COLO829 (cell line): ENCODE measurements at regions not wholly inside any gene's neighbourhood (a gene's known extent, or its start where the extent isn't known, plus 50 kb on each side); places are given as distances from the start of the nearest gene placed in this dataset.

Experiments
- DNase-seq: peaks from one replicate; pipeline ENCODE4 v3.0.0; 2012; ENCODE audit warnings: low spot score

DNA sequence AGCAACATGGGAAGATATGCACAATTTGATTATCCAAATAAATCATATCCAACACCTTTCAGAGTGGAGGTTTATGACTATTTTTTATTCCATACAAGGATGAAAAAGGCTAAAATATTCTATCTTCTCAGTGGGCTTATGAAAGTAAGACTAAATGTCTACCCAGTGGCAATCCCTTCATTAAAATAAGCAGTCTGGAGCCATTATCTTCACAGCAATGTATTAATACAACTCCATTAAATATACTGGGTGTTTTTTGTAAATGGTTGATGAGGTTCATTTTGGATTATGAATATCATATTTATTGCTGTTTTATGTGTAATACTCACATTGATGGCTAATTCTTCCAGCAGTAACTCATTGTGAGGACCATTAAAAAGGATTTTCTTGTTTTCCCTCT lies 352.7 kb upstream of the SOX11 start:
- DNase-seq, result no peak

DNA sequence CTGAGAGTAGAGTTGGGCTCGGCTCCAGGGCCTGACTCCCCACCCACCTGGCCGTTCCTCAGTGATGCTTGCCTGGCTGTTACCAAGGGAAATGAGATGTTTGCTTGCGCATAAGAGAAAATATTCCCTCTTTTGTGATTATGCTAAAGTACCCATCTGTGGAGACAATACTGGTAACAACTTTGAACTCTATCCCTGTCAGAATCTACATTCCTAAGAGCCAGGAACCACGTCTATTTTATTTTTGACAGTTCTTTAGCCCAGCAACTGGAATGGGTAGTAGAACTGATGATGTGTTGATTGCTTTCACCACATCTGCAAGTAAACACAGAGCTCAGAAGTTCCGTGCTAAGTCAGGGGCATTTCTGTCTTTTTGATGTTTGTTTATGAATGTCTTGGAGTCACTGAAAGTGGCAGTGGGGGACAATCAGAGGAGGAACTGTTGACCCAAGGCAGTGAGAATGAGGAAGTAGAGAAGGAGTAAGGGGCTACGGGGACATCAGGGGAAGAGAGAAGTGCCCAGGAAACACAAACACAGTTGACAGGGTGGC lies 348.3 kb upstream of the SOX11 start:
- DNase-seq, result no peak

DNA sequence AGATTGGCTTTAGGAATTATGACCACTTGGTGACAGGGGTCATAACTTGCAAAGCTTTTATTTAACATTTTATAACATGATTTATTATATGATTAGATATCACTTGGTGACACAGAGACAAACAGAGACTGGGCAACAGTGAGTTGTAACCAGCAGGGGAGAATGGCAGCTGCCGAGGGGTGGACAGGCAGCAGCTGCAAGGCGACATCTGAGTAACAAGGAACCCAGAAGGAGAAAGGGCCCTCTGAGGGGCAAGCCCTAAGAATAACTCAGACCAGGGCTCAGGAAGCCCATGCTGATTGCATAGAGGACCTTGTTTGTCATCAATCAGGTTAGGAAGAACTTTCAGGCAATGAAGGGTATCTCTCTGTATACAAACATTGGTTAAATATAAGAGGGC lies 339.9 kb upstream of the SOX11 start:
- DNase-seq, result no peak

DNA sequence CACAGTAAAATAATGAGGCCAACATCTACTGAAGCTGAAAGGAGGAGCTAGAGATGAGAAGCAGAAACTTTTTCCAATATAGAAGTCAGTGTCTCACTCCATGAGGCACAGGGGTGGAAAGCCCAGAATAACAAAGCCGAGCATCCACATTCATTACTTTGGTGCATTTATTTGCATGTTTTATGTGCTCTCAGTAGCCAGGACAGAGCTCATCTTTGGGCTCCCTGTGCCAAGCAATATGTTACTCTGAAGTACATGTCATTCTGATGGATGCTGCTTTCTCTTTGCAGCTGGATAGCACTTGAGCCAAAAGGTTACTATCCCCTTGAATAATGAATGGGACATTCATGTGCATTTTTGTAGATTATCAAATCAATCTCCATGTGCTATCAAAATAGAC lies 338.6 kb upstream of the SOX11 start:
- no peak for DNase-seq

DNA sequence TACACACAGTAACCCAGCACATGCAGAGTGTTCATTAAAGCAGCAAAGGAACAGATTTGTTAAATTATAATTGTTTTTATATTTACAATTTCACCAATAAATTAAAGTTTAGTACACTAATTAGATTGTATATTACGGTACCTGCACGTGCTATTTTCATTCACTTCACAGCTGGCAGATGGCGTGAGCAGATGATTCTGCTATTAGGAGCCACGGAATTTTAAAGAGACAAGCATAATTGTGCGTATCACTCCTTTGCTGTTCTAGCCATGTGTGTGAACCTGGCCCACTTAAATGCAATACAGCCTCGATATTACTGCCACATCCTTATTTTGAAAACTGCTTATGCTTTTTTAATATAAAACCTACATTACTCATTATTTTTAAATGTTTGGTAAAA lies 332.8 kb upstream of the SOX11 start:
- no peak for DNase-seq

DNA sequence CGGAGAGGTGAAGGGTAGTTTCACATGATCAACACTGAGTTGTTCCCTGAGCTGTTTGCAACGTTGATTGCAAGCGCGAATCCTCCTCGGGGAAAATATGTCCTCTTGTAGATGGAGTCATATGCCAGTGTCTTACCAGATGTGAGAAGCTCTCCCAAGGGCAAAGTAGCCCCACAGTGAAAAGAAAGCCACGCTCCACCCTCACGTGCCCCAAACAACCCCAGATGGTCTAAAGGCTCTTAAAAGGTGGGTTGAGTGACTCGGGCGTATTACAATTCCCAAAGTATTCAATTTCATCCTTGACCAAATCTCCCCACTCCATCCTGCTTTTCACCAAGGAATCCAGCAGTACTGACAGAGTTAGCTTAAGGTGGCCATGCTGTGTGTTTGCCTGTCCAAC lies 332.1 kb upstream of the SOX11 start:
- DNase-seq, result no peak

DNA sequence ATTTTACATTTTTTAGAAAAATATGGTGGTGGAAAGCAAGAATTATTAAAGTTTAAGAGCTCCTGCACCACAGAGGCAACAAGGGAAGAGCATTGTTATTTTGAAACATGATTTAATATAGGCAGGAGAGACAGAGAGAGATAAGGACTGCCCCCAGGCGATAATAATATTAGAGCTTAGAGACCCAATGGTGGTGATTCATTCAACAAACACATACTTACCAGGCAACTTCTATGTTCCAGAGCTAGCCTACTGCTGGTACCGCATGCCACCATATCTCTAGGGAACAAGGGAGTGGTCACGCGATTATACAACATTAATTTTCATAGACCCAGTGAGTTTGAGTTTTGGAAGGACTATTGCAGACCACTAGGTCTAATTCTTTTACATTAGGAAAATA lies 327.8 kb upstream of the SOX11 start:
- DNase-seq, result no peak

DNA sequence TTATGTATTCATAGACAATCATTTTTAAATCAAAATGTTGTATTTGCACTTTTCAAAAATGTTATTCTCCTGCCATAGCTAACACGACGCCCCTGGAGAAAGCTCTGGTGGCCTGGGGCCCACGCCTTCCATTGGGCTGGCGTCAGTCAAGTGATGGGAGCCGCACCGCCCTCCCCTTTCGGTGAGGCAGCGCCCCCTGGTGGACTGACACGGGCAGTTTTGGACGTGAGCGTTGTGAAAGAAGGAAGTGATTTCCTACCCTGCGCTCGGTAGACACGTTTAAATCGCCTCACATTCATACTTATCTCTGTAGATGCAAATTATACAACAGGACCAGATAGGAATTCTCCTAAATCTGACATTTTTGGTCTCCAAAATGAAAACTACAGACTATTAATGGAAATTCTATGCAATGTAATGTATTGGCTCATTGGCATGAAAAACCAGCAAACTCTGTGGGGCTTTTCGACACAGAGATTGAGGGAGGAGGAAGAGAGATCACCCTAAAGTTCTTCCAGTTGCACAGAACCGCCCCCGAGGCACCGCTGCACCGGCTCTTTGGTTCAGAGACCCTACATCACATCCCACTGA lies 326.2 kb upstream of the SOX11 start:
- peak; percentile 86 for DNase-seq

DNA sequence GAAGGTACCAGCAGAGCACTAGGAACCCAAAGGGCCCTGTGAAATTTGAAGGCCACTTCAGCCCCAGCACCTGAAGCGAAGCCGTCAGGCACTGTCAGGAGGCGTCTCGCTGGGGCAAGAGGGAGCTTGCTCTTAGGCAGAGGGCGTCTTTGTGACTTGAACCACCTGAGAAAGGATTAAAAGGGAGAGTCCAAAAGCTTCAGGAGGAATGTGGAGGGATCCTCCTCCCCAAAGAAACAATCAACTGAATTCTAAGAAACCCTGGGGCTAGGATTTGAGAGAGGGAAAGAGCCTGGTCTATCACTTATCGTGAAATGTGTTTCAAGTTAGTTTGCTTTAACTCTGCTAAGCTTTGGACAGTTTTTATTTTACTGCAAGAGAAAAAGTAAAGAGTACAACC lies 324.9 kb upstream of the SOX11 start:
- DNase-seq, result no peak

DNA sequence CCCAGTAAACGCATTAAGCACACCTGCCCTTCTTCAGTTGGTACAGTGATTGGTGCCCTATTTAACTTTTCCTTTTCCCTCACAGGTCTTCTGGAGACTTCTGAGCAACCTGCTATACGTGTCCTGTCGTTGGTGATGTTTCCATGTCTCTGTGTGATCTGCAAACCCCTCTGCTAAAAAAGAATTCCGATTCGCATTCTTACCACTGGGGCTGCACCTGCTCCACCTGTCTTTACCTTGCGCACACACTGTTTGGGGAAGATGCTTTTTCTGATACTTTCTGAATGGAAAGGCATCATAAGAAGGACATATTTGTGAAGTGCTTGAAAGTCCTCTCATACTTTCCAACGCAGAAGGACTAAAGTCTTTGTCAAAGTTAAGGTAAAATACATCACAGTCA lies 323.9 kb upstream of the SOX11 start:
- no peak for DNase-seq

DNA sequence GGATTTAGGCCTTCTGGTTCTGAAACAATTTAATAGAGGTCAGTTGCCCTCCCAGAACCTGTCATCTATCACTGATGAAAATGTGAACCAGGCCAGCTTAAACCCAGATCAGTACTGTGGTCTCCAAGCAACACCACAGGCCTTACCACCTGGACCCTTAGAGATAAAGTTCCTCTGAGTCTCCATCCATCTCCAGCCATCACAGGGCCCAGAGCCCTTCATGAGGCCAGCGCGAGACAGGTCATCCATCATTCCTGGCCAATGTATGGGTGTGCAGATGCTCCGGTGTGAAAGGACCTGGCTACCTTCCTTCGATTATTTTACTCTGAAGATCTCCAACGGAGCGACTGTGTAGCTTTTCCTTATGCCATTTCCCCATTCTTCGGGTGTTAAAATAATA lies 322.7 kb upstream of the SOX11 start:
- no peak for DNase-seq

DNA sequence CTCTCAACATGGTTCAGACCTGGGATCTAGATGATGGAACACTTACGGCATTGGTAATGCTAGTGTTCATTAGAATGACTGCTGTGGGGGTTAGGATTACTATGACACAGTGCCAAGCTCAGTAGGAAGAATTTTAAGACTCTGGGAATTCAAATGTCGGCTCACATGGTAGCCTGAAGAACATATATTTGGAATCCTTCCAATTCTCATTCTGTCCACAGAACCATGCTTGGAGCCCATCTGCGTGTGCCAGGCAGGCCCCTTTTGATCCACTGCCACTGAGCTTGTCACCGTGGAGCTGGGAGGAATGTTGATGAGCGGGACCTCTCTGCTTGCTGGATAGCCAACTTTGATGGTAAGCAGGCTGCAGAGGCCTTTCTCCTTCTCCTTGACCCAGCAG lies 322.0 kb upstream of the SOX11 start:
- no peak for DNase-seq

DNA sequence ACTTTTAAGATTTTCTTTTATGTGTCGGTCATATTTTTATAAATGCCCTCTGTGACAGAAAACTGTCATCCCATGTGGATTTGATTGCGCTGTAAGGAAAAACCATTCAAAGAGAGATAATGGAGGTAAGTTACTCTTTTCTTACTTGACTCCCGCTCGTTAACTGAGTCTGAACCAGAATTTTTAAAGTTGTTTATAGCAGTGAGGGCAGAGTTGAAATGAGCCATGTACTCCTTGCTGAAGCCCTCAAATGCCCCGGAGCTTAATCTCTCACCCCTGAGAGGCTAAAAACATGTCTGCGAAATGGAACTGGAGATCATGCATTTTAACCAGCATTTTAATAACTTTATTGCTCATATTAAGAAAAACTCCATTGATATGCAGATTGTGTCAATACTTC lies 320.0 kb upstream of the SOX11 start:
- DNase-seq, result no peak

DNA sequence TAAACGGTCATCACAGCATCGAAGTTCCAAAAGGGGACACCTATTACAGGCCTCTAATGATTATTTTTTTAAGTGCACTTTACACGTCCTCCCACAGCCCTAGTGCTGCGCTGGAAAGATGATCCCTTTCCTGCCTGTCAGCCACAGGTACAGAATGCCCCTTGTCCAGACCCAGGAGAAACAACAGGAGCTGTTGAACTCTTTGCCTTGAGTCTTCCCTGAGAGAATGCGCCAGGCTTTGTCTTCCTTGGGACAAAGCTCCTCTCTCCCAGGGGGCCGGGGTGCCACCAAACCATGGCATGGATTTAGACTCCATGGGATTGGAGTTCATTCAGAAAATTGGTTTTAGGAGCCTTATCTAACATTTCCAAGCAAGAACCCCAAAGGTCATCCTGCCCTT lies 319.0 kb upstream of the SOX11 start:
- peak; percentile 10 for DNase-seq

DNA sequence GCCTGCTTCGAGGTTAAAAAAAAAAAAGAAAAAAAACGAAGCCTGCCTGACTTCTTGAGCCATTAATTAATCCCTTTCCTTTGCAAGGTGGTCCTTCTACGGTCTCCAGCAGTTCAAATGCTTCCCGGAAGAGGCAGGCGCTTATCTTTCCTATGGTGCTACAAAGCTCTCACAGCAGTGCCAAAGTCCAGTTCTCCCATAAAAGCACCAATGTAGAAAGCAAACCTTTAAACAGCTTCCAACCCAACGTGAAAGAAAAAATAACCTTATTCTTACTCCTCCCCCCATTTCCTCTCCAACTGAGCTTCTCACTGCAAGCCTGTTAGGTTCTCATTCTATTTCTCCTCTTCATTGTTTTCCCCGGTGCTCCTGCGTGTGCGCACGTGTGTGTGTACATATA lies 317.4 kb upstream of the SOX11 start:
- no peak for DNase-seq

DNA sequence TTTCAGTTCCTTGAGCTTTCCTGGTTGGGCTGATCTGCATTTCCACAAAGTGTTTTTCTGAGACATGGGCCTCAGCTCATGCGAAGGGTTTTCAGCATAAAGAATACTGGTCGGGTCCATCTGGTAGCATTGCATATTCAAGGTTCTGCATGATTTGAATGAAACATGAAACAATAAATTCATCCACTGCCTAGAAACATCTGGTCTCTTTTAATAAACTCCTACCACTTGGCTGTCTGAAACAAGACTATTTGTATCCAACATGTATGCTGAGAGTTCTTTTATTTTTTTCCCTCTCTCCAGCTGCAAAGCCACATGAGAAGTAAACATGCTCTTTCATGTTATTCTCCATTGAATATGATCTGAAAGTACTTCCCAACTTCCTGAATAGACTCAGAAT lies 314.9 kb upstream of the SOX11 start:
- DNase-seq, result no peak

DNA sequence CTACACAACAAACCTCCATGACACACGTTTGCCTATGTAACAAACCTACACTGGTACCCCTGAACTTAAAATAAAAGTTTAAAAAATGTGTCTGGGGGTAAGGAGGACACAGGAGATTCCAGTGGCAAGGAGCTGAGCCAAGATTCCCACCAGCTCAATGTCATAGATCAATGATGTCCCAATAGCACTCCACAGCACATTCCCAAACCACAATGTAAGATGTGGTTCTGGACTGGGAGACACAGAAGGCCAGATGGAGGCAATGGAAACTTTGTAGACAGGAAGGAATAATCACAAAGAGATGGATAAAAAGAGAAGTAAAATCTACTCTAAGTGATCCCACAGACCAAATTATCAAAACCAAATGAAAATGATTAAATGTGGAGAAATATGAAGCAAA lies 312.4 kb upstream of the SOX11 start:
- no peak for DNase-seq

DNA sequence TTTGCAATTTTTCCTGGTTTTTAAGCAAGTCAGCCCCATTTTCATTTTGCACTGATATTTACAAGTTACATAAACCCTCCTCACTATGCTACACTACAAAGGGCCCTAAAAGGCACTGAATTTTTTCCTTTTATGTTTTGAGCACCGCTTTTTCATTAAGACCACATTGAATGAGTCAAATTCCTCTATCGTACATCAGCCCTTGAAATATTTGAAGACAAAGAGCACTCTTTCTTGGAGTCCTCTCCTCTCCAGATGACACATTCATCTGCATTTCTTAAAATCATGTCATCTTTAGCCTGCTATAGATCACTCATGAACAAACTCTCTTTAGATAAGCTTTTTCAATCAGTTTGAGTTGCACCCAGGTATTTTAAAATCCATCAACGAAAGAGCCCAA lies 306.6 kb upstream of the SOX11 start:
- peak; percentile 27 for DNase-seq

DNA sequence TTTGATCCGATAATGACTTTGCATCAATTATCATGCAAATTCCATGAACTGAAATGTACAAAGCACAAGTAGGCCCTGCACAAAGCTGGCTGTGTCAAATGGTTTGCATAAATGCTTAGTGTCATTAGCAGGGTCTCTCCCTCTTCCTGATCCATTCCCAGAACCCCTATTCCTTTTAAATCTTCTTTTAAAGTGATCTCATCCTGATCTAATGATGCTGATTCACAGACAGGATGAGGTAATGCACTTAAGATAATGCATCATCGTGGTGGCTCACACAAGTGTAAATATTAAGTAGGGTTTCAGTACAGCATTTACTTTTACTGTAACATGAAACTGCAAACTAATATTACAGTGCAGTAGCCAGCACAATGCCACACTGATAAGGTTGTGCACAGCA lies 304.8 kb upstream of the SOX11 start:
- DNase-seq, result no peak

DNA sequence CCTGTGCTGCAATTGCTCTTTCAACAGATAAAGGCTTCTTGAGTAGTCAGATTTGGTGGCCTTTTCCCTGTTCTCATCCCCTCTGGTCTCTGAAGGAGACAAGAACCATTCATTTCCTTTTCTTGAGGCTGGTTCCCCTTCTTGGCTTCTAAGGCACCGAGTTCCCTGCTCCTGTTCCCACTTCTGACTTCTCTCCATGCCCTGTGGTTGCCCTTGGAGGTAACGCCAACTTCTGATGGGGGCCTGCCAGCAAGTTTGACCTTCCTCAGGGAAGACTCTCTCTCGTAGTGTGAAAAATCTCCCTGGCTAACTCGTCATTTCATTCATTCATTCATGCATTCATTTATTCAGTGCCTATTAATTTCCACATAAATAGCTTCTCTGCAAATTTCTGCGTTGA lies 302.4 kb upstream of the SOX11 start:
- DNase-seq, result no peak

DNA sequence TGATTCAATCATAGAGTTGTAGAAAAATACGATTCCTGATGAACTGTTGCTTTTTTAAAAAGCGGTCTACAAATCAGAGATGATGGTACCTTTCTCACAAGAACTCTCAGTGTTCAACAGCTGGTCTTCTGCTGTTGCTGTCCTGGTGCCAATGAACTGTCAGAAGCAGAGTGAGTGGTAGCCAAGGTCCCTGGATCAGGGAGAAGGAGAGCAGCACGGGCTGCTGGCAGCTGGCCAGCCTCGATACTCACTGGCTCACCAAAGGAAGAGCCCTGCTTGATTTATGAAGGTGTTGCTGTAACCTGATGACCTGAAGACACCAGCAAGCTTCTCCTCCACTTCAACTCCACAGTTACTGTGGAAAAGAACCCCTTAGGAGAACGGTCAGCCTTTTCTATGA lies 300.8 kb upstream of the SOX11 start:
- no peak for DNase-seq

DNA sequence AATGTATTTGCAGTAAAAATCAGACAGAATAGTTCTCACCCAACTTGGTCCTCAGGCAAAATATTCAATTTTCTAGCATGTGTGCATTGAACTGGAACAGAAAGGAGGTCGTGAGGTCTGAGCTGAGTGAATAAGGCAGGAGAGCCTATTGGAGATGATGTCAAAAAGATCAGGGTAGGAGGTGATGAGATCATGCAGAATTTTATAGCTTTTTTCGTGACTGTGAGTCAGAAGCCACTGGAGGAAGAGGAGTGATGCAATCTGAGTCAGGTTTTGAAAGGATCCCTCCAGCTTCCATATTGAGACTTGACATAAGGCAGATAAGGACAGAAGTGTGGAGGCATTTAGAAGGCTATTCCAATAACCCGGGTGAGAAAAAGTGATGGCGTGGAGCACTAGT lies 299.5 kb upstream of the SOX11 start:
- no peak for DNase-seq

DNA sequence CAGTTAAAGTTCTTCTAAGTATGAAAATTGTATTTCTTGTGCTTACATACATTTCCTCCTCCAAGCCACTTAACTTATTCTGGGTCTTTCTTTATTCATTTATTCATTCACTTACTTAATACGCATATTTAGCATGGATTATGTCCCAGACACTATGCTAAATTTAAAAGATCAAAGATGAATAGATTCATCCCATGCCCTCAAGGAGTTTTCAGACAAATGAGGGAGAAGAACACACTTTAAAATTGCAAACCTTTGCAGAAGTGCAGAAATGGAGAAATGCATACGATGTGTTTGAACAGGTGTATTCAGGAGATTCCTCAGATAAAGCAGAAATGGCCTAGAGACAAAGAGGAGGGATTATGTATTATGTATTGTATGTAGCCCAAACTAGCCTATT lies 298.7 kb upstream of the SOX11 start:
- no peak for DNase-seq

DNA sequence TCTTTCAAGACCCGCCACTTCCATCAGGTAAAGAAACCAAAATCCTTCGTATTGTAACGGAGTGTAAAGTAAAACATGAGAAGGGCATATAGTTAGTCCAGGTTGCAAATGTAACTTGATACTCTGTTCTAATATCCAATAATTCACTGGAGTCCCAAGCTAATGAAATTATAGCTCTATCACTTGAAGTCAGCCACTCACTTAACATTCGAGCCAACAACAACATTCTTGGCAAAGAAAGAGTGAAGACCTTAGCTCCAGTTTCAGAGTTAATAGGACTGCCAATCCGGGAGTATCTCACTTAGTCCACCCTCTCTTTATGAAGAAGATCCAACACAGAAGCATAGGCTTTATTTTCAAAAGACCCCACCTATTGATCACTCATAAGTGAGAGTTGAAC lies 298.0 kb upstream of the SOX11 start:
- no peak for DNase-seq

DNA sequence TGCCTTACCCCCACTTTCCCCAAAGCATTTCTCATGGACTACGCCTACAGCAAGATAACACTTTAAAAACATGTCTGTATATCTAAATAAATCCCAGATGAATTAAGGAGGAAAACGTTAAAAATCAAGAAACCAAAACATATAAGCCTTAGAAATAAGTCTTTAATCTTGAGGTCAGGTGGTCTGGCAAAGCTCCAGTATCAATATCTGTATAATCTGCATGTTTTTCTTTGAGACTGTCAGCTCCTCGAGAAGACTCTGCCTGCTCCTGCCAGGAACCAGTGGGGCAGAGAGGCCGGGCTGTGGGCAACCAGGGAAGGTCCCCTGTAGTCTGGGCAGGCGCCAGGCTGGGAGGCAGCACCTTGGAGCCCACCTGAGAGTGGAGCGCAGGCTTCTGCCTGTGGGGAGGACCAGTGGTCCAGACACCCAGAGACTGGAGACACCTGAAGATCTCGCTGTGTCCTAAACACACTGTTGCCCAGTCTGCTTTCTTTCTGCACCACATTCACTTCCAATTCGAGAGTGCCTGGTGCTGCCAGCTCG lies 291.0 kb upstream of the SOX11 start:
- no peak for DNase-seq
